ENCODE measurements at regions not wholly inside any gene's neighbourhood (a gene's known extent, or its start where the extent isn't known, plus 50 kb on each side); places are given as distances from the start of the nearest gene placed in this dataset.

DNA sequence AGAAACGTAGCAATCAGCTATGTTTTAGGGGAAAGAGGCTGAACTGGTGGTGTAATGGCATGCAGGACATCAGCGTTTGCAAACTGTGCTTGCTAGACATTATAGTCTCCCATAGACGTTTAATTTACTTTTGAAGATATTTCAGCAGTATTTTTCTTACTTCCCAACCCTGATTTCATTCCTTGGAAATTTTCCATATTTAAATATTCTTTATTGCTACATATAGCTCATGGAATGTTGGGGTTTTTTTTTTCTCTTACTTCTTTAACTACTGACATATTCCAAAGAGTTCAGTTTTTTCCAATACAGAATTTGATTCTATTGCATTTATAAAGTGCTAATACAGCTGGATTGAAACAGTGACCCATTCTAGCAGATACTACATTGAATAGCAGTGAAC is 694.4 kb upstream of the CITED2 start:
- no peak for TF ChIP-seq CTCF (IDR thresholded peaks at IDR 0.05 in 4 of 5, conservative IDR thresholded peaks at IDR 0.05 in 1 of 5)
- TF ChIP-seq POLR2A (IDR thresholded peaks at IDR 0.05): no peak
